Spleen (tissue), 11 donors: ENCODE measurements at regions not wholly inside any gene's neighbourhood (a gene's known extent, or its start where the extent isn't known, plus 50 kb on each side); places are given as distances from the start of the nearest gene placed in this dataset.

Source experiments
- DNase-seq: peaks from one replicate; pipeline ENCODE4 v3.0.0-alpha.2; 2020
- H3K27ac ChIP-seq, 8 donors: fragments of 200-600 bp; sonication (generic) in 7 of 8; 1 replicate in 4 of 8; 2 replicates in 4 of 8; pipeline versions ENCODE4 v1.5.0 to v1.8.0; 2016 to 2021; ENCODE audit warnings: inconsistent platforms in 4 of 8, mild to moderate bottlenecking in 4 of 8, moderate library complexity in 1 of 8
- H3K27me3 ChIP-seq, 7 donors: fragments of 200-600 bp; sonication (generic) in 6 of 7; replicated peaks in 1 of 7; 1 replicate in 4 of 7; 2 replicates in 3 of 7; pipeline versions ENCODE4 v1.5.0 to v1.8.0; 2016 to 2021; ENCODE audit warnings: inconsistent platforms in 3 of 7, mild to moderate bottlenecking in 1 of 7
- H3K36me3 ChIP-seq, 6 donors: fragments of 200-600 bp; sonication (generic) in 5 of 6; 1 replicate in 4 of 6; 2 replicates in 2 of 6; pipeline versions ENCODE4 v1.5.0 to v1.8.0; 2016 to 2021; ENCODE audit warnings: inconsistent platforms in 2 of 6
- H3K4me1 ChIP-seq, 6 donors: fragments of 200-600 bp; sonication (generic) in 5 of 6; 1 replicate in 3 of 6; 2 replicates in 3 of 6; pipeline versions ENCODE4 v1.5.0 to v1.8.0; 2016 to 2021; ENCODE audit warnings: inconsistent platforms in 3 of 6
- H3K4me3 ChIP-seq, 8 donors: fragments of 200-600 bp; sonication (generic) in 7 of 8; 1 replicate in 4 of 8; 2 replicates in 4 of 8; pipeline versions ENCODE4 v1.5.0 to v1.8.0; 2016 to 2021; ENCODE audit warnings: inconsistent platforms in 4 of 8, mild to moderate bottlenecking in 4 of 8, moderate library complexity in 2 of 8
- H3K9me3 ChIP-seq, 8 donors: fragments of 200-600 bp; sonication (generic) in 7 of 8; 1 replicate in 4 of 8; 2 replicates in 4 of 8; pipeline versions ENCODE4 v1.5.0 to v1.8.0; 2016 to 2021; ENCODE audit warnings: inconsistent platforms in 4 of 8
- POLR2A ChIP-seq, 3 donors: fragments of 450-650 bp; IDR thresholded peaks; one replicate each; pipeline ENCODE4 v1.5.1; 2017; ENCODE audit warnings: antibody characterized with exemption in 3 of 3, mild to moderate bottlenecking in 1 of 3
- POLR2AphosphoS5 ChIP-seq, 3 donors: sonication (generic); formaldehyde crosslinking; IDR thresholded peaks; one replicate each; pipeline ENCODE4 v1.5.1; 2017; ENCODE audit warnings: antibody characterized with exemption in 3 of 3
- WGBS, 5 donors: extraction: QIAGEN DNeasy Blood & Tissue Kit in 3 of 5; methylation state at CpG; one replicate each; pipeline versions ENCODE4 v1.1.5 to v1.1.7; 2013 to 2018; 5-methylcytosine and 5-hydroxymethylcytosine counted together
- intact Hi-C: fragments of 100-400 bp; cut with DNase I; formaldehyde crosslinking; loops from one replicate; pipeline ENCODE4 v1.15.0; 2023; ENCODE audit warnings: low total_unique reads
- TF ChIP-seq, protein P1 (sequence below), 11 experiments: fragments of 200-600 bp in 7 of 11; fragments of 450-650 bp in 4 of 11; sonication (generic) in 4 of 11; IDR thresholded peaks in 8 of 11; conservative IDR thresholded peaks in 3 of 11; 1 replicate in 7 of 11; 2 replicates in 4 of 11; pipeline versions ENCODE4 v1.4.0 to v1.8.0; 2016 to 2021; ENCODE audit warnings: antibody characterized with exemption in 11 of 11, inconsistent platforms in 4 of 11, mild to moderate bottlenecking in 1 of 11
- donor health status: healthy with polysubstance abuse.
- donor health status: DM: no; HTN: no; CAD: no; lungs with moderate emphysema.
- donor health status: DM: no; HTN: no; CAD: no.
- donor health status: Bipolar disorder and iron deficiency.
- donor health status: healthy.
- donor health status: DM: no; HTN: no; CAD: no.
- donor health status: DM: yes; HTN: yes; CAD: no.

DNA sequence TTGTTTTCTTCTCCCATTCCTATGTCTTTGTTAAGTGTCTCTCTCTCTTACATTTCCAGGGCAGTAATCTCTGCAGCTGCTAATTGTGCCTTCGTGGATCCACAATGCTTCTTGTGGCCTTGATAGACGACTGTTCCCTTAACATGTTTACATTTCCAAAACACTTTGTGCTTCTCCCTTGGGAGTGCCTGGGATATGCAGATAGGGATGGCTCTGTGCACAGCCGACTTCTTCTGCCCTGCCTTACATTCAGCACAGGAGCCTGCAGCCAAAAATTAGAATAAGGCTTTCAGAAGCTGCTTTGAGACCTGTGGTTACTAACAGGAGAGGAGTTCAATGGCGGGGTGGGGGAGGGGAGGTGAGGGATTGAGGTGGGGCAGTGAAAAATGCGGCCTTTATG, 328.9 kb downstream of the TDRD15 start:
- intact Hi-C loops = no loop called here
- Histone ChIP-seq H3K9me3 (peaks cover 0 to 4% (median 0%) of the 10 kb centered on the region in 8 donors), H3K27me3 (no peaks in the 10 kb centered on the region), H3K36me3 (no peaks in the 10 kb centered on the region), H3K4me1 (peaks cover 0 to 11% (median 0%) of the 10 kb centered on the region in 6 donors), H3K4me3 (no peak overlapping the region), H3K27ac (no peak overlapping the region)
- no peak for DNase-seq
- TF ChIP-seq POLR2A (IDR thresholded peaks at IDR 0.05) (no peak), POLR2AphosphoS5 (IDR thresholded peaks at IDR 0.05) (no peak)
- TF ChIP-seq, protein P1, sequence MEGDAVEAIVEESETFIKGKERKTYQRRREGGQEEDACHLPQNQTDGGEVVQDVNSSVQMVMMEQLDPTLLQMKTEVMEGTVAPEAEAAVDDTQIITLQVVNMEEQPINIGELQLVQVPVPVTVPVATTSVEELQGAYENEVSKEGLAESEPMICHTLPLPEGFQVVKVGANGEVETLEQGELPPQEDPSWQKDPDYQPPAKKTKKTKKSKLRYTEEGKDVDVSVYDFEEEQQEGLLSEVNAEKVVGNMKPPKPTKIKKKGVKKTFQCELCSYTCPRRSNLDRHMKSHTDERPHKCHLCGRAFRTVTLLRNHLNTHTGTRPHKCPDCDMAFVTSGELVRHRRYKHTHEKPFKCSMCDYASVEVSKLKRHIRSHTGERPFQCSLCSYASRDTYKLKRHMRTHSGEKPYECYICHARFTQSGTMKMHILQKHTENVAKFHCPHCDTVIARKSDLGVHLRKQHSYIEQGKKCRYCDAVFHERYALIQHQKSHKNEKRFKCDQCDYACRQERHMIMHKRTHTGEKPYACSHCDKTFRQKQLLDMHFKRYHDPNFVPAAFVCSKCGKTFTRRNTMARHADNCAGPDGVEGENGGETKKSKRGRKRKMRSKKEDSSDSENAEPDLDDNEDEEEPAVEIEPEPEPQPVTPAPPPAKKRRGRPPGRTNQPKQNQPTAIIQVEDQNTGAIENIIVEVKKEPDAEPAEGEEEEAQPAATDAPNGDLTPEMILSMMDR (IDR thresholded peaks at IDR 0.05 in 8 of 11, conservative IDR thresholded peaks at IDR 0.05 in 3 of 11) = no peak
- 28 to 46% (median 40%) methylated on average over 5 of the region's 5 CpGs for WGBS, 5 donors

DNA sequence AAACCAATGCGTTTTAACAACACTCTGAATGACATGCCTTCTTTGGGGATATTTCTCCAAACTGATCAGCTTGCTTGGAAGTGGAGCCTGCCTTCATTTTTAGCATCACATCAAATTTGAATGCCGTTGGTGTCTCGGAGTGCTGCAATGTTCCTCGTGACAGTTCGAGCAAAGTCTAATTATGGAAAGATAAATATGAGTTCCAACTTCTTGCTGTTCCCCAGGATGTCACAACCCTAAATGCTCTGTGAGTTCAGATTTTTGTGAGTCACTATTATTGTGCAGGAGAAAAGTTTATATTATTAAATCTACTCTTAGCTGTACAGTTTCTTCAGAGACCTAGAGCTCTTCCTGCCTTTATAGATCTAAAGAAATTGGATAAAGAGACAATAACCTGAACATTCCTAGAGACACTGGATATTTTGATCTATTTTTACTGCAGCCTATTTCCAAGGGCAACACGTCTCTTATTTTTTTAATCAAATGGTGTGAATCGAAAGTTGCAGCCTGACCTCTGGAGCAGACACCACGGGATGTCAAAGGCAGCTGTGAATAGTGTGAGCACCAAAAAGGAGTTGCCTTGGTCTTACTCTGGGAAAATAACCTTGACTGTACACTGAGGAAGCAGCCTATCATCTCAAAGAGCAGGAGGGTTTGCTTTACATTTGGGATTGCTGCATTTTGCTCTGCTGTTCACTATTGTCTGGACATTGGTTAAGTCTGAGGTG, 330.1 kb downstream of the TDRD15 start:
- no peaks in the 10 kb centered on the region for H3K27me3 ChIP-seq
- peaks cover 0 to 11% (median 0%) of the 10 kb centered on the region in 6 donors for H3K4me1 ChIP-seq
- intact Hi-C loops = no loop called here
- no peak overlapping the region for H3K4me3 ChIP-seq
- DNase-seq = no peak
- no peaks in the 10 kb centered on the region for H3K36me3 ChIP-seq
- peak overlapping the region in 2 of 8 donors; percentile 7 to 12 for H3K27ac ChIP-seq
- H3K9me3 ChIP-seq = peaks cover 0 to 13% (median 0%) of the 10 kb centered on the region in 8 donors
- WGBS, 5 donors = 63 to 77% (median 72%) methylated on average over 8 of the region's 8 CpGs
- TF ChIP-seq, protein P1 (IDR thresholded peaks at IDR 0.05 in 8 of 11, conservative IDR thresholded peaks at IDR 0.05 in 3 of 11) = no peak

DNA sequence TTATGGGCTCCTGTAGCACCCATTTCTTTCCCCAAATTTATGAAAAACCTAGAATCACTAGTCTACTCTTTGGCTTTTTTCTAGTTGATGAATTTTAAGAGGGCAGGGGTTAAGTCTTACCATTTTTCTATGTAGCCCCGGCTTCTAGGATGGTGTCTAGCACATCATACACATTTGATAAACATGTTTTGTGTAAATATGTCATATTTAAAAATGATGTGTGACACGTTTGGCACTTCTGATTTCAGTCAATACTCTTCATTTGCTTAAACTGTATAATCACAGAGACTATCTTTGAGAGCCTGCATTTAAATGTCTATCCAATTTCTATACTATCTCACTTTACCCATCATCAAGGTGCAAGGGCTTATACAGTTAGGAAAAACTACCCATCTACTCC, 331.1 kb downstream of the TDRD15 start:
- WGBS, 5 donors = 59 to 71% (median 64%) methylated on average over 2 of the region's 2 CpGs
- intact Hi-C loops = no loop called here
- H3K4me1 ChIP-seq = peaks cover 0 to 11% (median 0%) of the 10 kb centered on the region in 6 donors

DNA sequence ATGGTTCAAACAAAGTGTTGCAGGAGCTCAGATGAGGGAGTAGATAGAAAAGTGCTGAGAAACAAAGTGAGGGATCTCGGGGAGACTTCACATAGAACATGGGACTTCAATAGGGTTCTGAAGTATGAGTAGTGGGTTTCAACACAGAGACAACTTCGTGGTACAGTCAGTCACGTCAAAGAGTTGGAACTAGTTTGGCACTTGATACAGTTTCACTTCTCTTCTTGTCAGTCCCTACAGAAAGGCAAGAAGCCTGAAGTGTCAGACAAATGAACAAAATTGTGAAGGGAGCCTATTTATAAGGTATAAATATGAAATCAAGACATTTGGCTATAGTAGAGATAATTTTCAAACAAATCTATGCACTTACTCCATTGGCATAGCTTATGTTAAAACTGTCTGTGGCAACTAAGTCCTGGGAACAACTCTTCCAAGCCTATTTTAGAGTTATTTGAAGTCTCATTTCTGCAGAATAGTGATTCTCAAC, 338.0 kb downstream of the TDRD15 start:
- peaks cover 0 to 16% (median 6%) of the 10 kb centered on the region in 8 donors for H3K9me3 ChIP-seq
- DNase-seq = no peak
- intact Hi-C loops = no loop called here
- H3K27me3 ChIP-seq = no peaks in the 10 kb centered on the region
- H3K4me3 ChIP-seq = no peak overlapping the region
- no peaks in the 10 kb centered on the region for H3K36me3 ChIP-seq
- no peak for TF ChIP-seq POLR2A (IDR thresholded peaks at IDR 0.05)
- TF ChIP-seq POLR2AphosphoS5 (IDR thresholded peaks at IDR 0.05) = no peak
- TF ChIP-seq, protein P1 (IDR thresholded peaks at IDR 0.05 in 8 of 11, conservative IDR thresholded peaks at IDR 0.05 in 3 of 11) = no peak
- 52 to 80% (median 71%) methylated on average over 3 of the region's 3 CpGs for WGBS, 5 donors
- no peaks in the 10 kb centered on the region for H3K4me1 ChIP-seq
- no peak overlapping the region for H3K27ac ChIP-seq

More for the DNA sequence above, 331.1 kb downstream of the TDRD15 start:
- TF ChIP-seq POLR2A (IDR thresholded peaks at IDR 0.05) (no peak), POLR2AphosphoS5 (IDR thresholded peaks at IDR 0.05) (no peak)
- TF ChIP-seq, protein P1 (IDR thresholded peaks at IDR 0.05 in 8 of 11, conservative IDR thresholded peaks at IDR 0.05 in 3 of 11) = no peak
- no peaks in the 10 kb centered on the region for H3K36me3 ChIP-seq
- H3K4me3 ChIP-seq = no peak overlapping the region
- H3K27ac ChIP-seq = no peak overlapping the region
- no peak for DNase-seq
- no peaks in the 10 kb centered on the region for H3K27me3 ChIP-seq
- peaks cover 0 to 16% (median 6%) of the 10 kb centered on the region in 8 donors for H3K9me3 ChIP-seq
